ENCODE measurements at regions not wholly inside any gene's neighbourhood (a gene's known extent, or its start where the extent isn't known, plus 50 kb on each side); places are given as distances from the start of the nearest gene placed in this dataset.

- TF ChIP-seq TAF1 (IDR thresholded peaks at IDR 0.05; ENCODE audit: low read depth) (no peak), EP300 (conservative IDR thresholded peaks at IDR 0.05; ENCODE audit: poor library complexity, severe bottlenecking) (no peak), RAD21 (conservative IDR thresholded peaks at IDR 0.05) (no peak), POLR2AphosphoS5 (IDR thresholded peaks at IDR 0.05) (no peak), MXI1 (conservative IDR thresholded peaks at IDR 0.05; ENCODE audit: poor library complexity, severe bottlenecking) (no peak), EZH2 (IDR thresholded peaks at IDR 0.05; ENCODE audit: borderline replicate concordance, insufficient read depth, low read length, poor library complexity, severe bottlenecking) (no peak), SMC3 (conservative IDR thresholded peaks at IDR 0.05; ENCODE audit: poor library complexity) (no peak)
- TF ChIP-seq, protein P1, sequence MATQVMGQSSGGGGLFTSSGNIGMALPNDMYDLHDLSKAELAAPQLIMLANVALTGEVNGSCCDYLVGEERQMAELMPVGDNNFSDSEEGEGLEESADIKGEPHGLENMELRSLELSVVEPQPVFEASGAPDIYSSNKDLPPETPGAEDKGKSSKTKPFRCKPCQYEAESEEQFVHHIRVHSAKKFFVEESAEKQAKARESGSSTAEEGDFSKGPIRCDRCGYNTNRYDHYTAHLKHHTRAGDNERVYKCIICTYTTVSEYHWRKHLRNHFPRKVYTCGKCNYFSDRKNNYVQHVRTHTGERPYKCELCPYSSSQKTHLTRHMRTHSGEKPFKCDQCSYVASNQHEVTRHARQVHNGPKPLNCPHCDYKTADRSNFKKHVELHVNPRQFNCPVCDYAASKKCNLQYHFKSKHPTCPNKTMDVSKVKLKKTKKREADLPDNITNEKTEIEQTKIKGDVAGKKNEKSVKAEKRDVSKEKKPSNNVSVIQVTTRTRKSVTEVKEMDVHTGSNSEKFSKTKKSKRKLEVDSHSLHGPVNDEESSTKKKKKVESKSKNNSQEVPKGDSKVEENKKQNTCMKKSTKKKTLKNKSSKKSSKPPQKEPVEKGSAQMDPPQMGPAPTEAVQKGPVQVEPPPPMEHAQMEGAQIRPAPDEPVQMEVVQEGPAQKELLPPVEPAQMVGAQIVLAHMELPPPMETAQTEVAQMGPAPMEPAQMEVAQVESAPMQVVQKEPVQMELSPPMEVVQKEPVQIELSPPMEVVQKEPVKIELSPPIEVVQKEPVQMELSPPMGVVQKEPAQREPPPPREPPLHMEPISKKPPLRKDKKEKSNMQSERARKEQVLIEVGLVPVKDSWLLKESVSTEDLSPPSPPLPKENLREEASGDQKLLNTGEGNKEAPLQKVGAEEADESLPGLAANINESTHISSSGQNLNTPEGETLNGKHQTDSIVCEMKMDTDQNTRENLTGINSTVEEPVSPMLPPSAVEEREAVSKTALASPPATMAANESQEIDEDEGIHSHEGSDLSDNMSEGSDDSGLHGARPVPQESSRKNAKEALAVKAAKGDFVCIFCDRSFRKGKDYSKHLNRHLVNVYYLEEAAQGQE (IDR thresholded peaks at IDR 0.05; ENCODE audit: borderline replicate concordance), result no peak
- TF ChIP-seq, protein P2, sequence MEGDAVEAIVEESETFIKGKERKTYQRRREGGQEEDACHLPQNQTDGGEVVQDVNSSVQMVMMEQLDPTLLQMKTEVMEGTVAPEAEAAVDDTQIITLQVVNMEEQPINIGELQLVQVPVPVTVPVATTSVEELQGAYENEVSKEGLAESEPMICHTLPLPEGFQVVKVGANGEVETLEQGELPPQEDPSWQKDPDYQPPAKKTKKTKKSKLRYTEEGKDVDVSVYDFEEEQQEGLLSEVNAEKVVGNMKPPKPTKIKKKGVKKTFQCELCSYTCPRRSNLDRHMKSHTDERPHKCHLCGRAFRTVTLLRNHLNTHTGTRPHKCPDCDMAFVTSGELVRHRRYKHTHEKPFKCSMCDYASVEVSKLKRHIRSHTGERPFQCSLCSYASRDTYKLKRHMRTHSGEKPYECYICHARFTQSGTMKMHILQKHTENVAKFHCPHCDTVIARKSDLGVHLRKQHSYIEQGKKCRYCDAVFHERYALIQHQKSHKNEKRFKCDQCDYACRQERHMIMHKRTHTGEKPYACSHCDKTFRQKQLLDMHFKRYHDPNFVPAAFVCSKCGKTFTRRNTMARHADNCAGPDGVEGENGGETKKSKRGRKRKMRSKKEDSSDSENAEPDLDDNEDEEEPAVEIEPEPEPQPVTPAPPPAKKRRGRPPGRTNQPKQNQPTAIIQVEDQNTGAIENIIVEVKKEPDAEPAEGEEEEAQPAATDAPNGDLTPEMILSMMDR (IDR thresholded peaks at IDR 0.05; ENCODE audit: poor library complexity, severe bottlenecking), result no peak
- Histone ChIP-seq H4K20me1 (ENCODE audit: insufficient read depth) (no peaks in the 10 kb centered on the region), H3K4me2 (ENCODE audit: low read length) (no peak overlapping the region), H3K27me3 (ENCODE audit: insufficient read depth, low read depth, low read length) (no peaks in the 10 kb centered on the region), H3K79me2 (replicated peaks; ENCODE audit: insufficient read depth, low read length) (no peaks in the 10 kb centered on the region), H2AFZ (ENCODE audit: low read depth, low read length) (no peak overlapping the region), H3K4me3 (ENCODE audit: low read length) (no peak overlapping the region), H3K27ac (ENCODE audit: low read length) (no peak overlapping the region), H3F3A (ENCODE audit: insufficient read depth, low read length, poor library complexity, severe bottlenecking) (no peaks in the 10 kb centered on the region), H3K9me2 (ENCODE audit: insufficient read depth, low read length) (no peaks in the 10 kb centered on the region), H3K9ac (ENCODE audit: low read length) (no peak overlapping the region), H3K36me3 (ENCODE audit: insufficient read depth, low read length) (no peaks in the 10 kb centered on the region), H3K9me3 (ENCODE audit: low read length) (no peaks in the 10 kb centered on the region)
Measured at GRCh38 chr1:177356674-177357435, 186.1 kb downstream of the BRINP2 start.

DNA sequence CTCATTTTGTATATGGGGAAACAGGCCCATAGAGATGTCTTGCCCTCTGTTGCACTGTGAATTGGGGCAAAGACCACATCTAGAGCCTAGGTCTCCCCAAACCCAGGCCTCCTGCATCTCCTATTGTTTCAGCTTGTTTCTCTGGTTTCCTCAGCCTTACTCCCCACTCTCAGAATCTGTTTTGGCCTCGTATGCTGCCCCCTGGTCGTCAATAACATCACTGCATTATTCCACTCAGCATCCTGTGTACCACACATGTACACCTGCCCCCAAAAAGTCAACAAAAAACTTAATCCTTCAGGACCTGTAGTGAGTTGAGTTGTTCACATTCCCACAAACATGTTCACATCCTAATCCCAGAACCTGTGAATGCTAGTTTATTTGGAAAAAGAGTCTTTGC is 184.8 kb downstream of the BRINP2 start:
- H3K4me2 ChIP-seq (ENCODE audit: low read length), result no peak overlapping the region
- H3K27ac ChIP-seq (ENCODE audit: low read length), result no peak overlapping the region
- no peaks in the 10 kb centered on the region for H3K79me2 ChIP-seq (replicated peaks; ENCODE audit: insufficient read depth, low read length)
- H3F3A ChIP-seq (ENCODE audit: insufficient read depth, low read length, poor library complexity, severe bottlenecking), result no peaks in the 10 kb centered on the region
- H4K20me1 ChIP-seq (ENCODE audit: insufficient read depth), result no peaks in the 10 kb centered on the region
- no peaks in the 10 kb centered on the region for H3K36me3 ChIP-seq (ENCODE audit: insufficient read depth, low read length)
- no peak overlapping the region for H3K4me3 ChIP-seq (ENCODE audit: low read length)
- H3K27me3 ChIP-seq (ENCODE audit: insufficient read depth, low read depth, low read length), result no peaks in the 10 kb centered on the region
- no peak overlapping the region for H2AFZ ChIP-seq (ENCODE audit: low read depth, low read length)
- TF ChIP-seq POLR2AphosphoS5 (IDR thresholded peaks at IDR 0.05) (no peak), SMC3 (conservative IDR thresholded peaks at IDR 0.05; ENCODE audit: poor library complexity) (peak; percentile 23), EP300 (conservative IDR thresholded peaks at IDR 0.05; ENCODE audit: poor library complexity, severe bottlenecking) (no peak), MXI1 (conservative IDR thresholded peaks at IDR 0.05; ENCODE audit: poor library complexity, severe bottlenecking) (no peak), TAF1 (IDR thresholded peaks at IDR 0.05; ENCODE audit: low read depth) (no peak), EZH2 (IDR thresholded peaks at IDR 0.05; ENCODE audit: borderline replicate concordance, insufficient read depth, low read length, poor library complexity, severe bottlenecking) (no peak), RAD21 (conservative IDR thresholded peaks at IDR 0.05) (peak; percentile 17)
- TF ChIP-seq, protein P2 (IDR thresholded peaks at IDR 0.05; ENCODE audit: poor library complexity, severe bottlenecking), result peak; percentile 27
- TF ChIP-seq, protein P1 (IDR thresholded peaks at IDR 0.05; ENCODE audit: borderline replicate concordance), result no peak
- no peaks in the 10 kb centered on the region for H3K9me2 ChIP-seq (ENCODE audit: insufficient read depth, low read length)
- H3K9ac ChIP-seq (ENCODE audit: low read length), result no peak overlapping the region
- H3K9me3 ChIP-seq (ENCODE audit: low read length), result no peaks in the 10 kb centered on the region
